ENCODE measurements at regions not wholly inside any gene's neighbourhood (a gene's known extent, or its start where the extent isn't known, plus 50 kb on each side); places are given as distances from the start of the nearest gene placed in this dataset.
A peak's percentile ranks its signal among the peaks of the same experiment; 100 is the strongest.

DNA sequence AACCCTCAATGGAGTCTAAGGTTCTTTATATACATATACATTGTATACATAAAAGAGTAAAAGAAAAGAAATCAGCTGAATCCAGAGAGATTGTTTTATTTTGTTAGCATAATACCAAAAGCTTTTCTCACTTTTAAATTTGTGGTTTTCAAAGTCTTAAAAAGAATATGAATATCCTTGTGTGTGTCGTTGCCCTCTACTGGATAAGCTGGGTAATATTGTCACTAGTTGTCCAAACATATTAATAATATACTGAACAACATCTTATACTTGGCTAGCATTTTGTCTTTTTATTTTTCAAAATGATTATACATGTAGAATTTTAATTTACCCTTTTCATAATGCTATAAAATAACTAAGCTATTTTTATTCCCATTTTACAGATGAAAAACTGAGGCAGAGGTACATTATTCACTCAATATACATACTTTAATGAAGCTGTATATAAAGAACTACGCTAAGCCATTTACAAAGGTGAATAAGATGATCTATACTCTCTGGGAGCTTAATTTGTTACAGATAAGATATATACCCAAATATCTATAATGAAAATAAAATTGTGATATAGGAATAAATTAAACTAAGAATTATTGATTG is 531.7 kb downstream of the TFAP2B start:
- no peak overlapping the region for H3K27ac ChIP-seq
- TF ChIP-seq, protein P1, sequence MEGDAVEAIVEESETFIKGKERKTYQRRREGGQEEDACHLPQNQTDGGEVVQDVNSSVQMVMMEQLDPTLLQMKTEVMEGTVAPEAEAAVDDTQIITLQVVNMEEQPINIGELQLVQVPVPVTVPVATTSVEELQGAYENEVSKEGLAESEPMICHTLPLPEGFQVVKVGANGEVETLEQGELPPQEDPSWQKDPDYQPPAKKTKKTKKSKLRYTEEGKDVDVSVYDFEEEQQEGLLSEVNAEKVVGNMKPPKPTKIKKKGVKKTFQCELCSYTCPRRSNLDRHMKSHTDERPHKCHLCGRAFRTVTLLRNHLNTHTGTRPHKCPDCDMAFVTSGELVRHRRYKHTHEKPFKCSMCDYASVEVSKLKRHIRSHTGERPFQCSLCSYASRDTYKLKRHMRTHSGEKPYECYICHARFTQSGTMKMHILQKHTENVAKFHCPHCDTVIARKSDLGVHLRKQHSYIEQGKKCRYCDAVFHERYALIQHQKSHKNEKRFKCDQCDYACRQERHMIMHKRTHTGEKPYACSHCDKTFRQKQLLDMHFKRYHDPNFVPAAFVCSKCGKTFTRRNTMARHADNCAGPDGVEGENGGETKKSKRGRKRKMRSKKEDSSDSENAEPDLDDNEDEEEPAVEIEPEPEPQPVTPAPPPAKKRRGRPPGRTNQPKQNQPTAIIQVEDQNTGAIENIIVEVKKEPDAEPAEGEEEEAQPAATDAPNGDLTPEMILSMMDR (IDR thresholded peaks at IDR 0.05; ENCODE audit: low read depth, low read length, missing control alignments): peak; percentile 32
- peak; percentile 8 for DNase-seq
- H3K4me3 ChIP-seq (ENCODE audit: low read depth, low read length): no peak overlapping the region
- no peaks in the 10 kb centered on the region for H3K27me3 ChIP-seq (replicated peaks)
- H3K36me3 ChIP-seq (replicated peaks): no peaks in the 10 kb centered on the region
- in situ Hi-C loops (cut with HindIII; ENCODE audit: low pct_ligation_motif_present, low sequenced_read_pairs): no loop called here

DNA sequence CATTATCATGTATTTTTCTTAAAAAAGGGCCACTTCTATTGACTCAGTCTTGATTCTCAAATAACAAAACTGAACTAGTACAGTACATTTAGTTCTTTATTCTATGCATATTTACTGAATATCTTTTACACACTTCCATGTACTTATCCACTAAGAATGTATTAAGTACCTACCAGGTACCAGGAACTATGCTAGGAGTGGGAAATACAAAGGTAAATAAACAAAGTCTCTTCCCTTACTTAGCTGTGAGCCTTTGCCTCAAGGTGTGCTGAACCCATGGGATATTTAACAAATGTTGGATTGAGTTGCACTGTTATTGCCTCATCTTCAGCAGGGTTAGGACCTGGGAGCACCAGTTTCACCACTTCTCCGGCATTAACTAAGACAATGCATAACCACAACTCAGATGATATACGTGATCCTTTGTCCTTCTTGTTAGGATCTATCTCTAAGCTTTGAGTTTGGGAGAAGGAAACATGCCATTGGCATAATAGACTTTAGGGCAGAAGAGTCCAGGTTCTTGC is 533.9 kb downstream of the TFAP2B start:
- in situ Hi-C loops (cut with HindIII; ENCODE audit: low pct_ligation_motif_present, low sequenced_read_pairs): no loop called here
- TF ChIP-seq, protein P1 (IDR thresholded peaks at IDR 0.05; ENCODE audit: low read depth, low read length, missing control alignments): no peak
- Histone ChIP-seq H3K36me3 (replicated peaks) (no peaks in the 10 kb centered on the region), H3K27me3 (replicated peaks) (no peaks in the 10 kb centered on the region), H3K27ac (no peak overlapping the region), H3K4me3 (ENCODE audit: low read depth, low read length) (no peak overlapping the region)
- DNase-seq: no peak

DNA sequence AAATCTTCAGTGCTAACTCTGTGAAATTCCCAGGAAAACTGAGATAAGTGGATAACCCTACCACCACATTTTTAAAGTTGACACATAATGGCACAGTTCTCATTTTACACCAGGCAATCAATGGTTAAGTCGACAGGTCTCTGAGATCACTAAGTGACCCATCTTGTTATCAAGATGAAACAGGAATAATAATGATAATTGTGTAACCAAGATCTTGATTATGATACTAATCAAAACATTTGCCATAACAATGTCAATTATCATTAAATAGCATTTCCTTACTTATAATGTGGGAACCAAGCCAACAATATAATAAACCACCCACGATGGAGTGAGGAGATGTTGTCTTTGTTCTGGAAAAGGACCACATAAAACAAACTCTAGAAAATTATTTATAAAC is 541.6 kb downstream of the TFAP2B start:
- no peak for DNase-seq
- TF ChIP-seq, protein P1 (IDR thresholded peaks at IDR 0.05; ENCODE audit: low read depth, low read length, missing control alignments): no peak
- Histone ChIP-seq H3K36me3 (replicated peaks) (no peaks in the 10 kb centered on the region), H3K27ac (no peak overlapping the region), H3K4me3 (ENCODE audit: low read depth, low read length) (no peak overlapping the region), H3K27me3 (replicated peaks) (no peaks in the 10 kb centered on the region)
- in situ Hi-C loops (cut with HindIII; ENCODE audit: low pct_ligation_motif_present, low sequenced_read_pairs): no loop called here

DNA sequence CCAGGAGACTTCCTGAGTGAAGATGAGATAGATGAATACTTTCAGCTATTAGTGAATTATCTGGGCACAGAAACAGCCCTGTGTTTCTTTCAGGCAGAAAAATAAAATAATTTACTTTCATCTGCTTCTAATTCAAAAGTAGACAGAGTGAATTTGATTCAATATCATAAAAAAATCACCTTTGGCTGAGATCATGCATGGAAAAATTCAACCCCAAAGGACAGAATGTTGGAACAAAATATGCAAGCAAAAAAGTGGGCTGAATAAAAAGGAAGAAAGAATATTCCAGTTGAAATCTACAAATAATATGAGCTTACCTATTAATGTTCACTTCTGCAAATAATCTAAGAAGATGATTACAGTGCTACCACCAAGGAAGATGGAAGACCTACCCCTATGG is 546.9 kb downstream of the TFAP2B start:
- in situ Hi-C loops (cut with HindIII; ENCODE audit: low pct_ligation_motif_present, low sequenced_read_pairs): no loop called here

DNA sequence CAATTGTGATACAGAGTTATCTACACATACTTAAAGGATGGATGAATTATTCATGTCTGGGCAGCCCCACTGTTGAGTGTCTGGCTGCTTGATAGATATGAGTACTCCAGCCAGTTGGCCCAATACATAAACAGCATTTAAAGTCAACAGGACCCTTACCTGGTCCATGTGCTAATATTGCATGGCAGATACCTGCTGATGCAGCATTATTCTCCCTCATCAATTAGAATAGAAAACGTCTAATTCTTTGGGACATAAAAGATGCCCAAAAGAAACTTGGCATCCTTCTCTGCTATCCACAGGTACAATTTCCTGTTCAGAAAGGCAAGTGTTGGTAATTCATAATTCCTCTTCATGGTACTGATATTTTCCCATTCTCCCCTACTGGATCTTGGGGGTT is 550.8 kb downstream of the TFAP2B start:
- no peaks in the 10 kb centered on the region for H3K27me3 ChIP-seq (replicated peaks)
- H3K27ac ChIP-seq: no peak overlapping the region
- no peaks in the 10 kb centered on the region for H3K36me3 ChIP-seq (replicated peaks)
- in situ Hi-C loops (cut with HindIII; ENCODE audit: low pct_ligation_motif_present, low sequenced_read_pairs): no loop called here
- no peak for DNase-seq
- TF ChIP-seq, protein P1 (IDR thresholded peaks at IDR 0.05; ENCODE audit: low read depth, low read length, missing control alignments): no peak
- H3K4me3 ChIP-seq (ENCODE audit: low read depth, low read length): no peak overlapping the region

More for the DNA sequence above, 546.9 kb downstream of the TFAP2B start:
- Histone ChIP-seq H3K36me3 (replicated peaks) (no peaks in the 10 kb centered on the region), H3K27ac (no peak overlapping the region), H3K4me3 (ENCODE audit: low read depth, low read length) (no peak overlapping the region), H3K27me3 (replicated peaks) (no peaks in the 10 kb centered on the region)
- DNase-seq: no peak
- TF ChIP-seq, protein P1 (IDR thresholded peaks at IDR 0.05; ENCODE audit: low read depth, low read length, missing control alignments): no peak

DNA sequence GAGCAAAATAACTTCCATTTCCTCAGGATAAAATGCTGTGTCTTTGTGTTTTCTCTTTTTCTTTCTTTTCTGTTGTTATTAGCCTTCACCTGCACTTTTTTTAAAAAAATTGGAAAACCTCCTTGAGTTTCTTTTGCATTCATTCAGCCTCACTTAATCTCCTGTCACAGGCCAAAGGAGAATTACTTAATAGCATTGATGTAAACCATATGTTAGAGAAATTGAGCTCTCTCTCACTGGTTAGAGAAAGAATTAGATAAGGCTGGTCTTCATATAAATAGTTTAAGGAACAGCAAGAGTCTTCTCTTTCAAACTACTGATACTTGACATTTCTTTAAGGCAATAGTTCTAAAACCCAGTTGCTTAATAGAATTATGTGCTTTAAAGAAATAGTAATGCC is 564.2 kb downstream of the TFAP2B start:
- Histone ChIP-seq H3K27me3 (replicated peaks) (no peaks in the 10 kb centered on the region), H3K36me3 (replicated peaks) (no peaks in the 10 kb centered on the region), H3K27ac (no peak overlapping the region), H3K4me3 (ENCODE audit: low read depth, low read length) (no peak overlapping the region)
- TF ChIP-seq, protein P1 (IDR thresholded peaks at IDR 0.05; ENCODE audit: low read depth, low read length, missing control alignments): no peak
- in situ Hi-C loops (cut with HindIII; ENCODE audit: low pct_ligation_motif_present, low sequenced_read_pairs): no loop called here
- no peak for DNase-seq

Measured in brain microvascular endothelial cell (primary cell).